Heart left ventricle (tissue), 13 donors: ENCODE measurements at regions not wholly inside any gene's neighbourhood (a gene's known extent, or its start where the extent isn't known, plus 50 kb on each side); places are given as distances from the start of the nearest gene placed in this dataset.

Experiments used
- POLR2A ChIP-seq, 2 donors: fragments of 450-650 bp; IDR thresholded peaks; one replicate each; pipeline ENCODE4 v1.6.1; 2017; ENCODE audit warnings: antibody characterized with exemption in 2 of 2, mild to moderate bottlenecking in 2 of 2, moderate library complexity in 2 of 2
- TF ChIP-seq, protein P1 (sequence below), 12 donors: fragments of 200-600 bp; sonication (generic) in 4 of 12; IDR thresholded peaks; one replicate each; pipeline versions ENCODE4 v1.5.0 to v1.8.0; 2018 to 2022; ENCODE audit warnings: antibody characterized with exemption in 12 of 12, mild to moderate bottlenecking in 5 of 12
- donor health status: ischemic (EF 13 %, LVEDD 7.1; RV severe dilation, severe dysfunction).
- donor health status: DM: no; HTN: yes; CAD: no.
- donor health status: DM: no; HTN: no; CAD: no.
- donor health status: ischemic (EF 25% LVEDD 6.9; RV normal size, moderate dysfunction).
- donor health status: ischemic (EF 25% LVEDD 5.7; RV mildly dilated, moderate dysfunction).
- donor health status: ischemic (EF 35%, LVEDD 5.7; RV mildly dilated, moderate dysfunction).
- donor health status: nonischemic (EF 11% LVEDD 7.7; RV severe dilation, severe dysfunction).
- donor health status: DM: yes; HTN: yes; CAD: no.
- donor health status: PGD.
- donor health status: ischemic (EF 29% LVEDD 5.4; RV normal size, mild dysfunction).
- donor health status: nonischemic (EF 23%, LVEDD 6.1; RV moderate dilation, normal function).

GRCh38 chr14:86363576-86363975 lies 833.6 kb downstream of the FLRT2 start:
- TF ChIP-seq, protein P1, sequence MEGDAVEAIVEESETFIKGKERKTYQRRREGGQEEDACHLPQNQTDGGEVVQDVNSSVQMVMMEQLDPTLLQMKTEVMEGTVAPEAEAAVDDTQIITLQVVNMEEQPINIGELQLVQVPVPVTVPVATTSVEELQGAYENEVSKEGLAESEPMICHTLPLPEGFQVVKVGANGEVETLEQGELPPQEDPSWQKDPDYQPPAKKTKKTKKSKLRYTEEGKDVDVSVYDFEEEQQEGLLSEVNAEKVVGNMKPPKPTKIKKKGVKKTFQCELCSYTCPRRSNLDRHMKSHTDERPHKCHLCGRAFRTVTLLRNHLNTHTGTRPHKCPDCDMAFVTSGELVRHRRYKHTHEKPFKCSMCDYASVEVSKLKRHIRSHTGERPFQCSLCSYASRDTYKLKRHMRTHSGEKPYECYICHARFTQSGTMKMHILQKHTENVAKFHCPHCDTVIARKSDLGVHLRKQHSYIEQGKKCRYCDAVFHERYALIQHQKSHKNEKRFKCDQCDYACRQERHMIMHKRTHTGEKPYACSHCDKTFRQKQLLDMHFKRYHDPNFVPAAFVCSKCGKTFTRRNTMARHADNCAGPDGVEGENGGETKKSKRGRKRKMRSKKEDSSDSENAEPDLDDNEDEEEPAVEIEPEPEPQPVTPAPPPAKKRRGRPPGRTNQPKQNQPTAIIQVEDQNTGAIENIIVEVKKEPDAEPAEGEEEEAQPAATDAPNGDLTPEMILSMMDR (IDR thresholded peaks at IDR 0.05): no peak
- no peak for TF ChIP-seq POLR2A (IDR thresholded peaks at IDR 0.05)
